ENCODE measurements at regions not wholly inside any gene's neighbourhood (a gene's known extent, or its start where the extent isn't known, plus 50 kb on each side); places are given as distances from the start of the nearest gene placed in this dataset. TPM values are rescaled to one million over a fixed set of nuclear protein-coding genes. Genes with fewer than 3 reads are reported as not detected.

DNA sequence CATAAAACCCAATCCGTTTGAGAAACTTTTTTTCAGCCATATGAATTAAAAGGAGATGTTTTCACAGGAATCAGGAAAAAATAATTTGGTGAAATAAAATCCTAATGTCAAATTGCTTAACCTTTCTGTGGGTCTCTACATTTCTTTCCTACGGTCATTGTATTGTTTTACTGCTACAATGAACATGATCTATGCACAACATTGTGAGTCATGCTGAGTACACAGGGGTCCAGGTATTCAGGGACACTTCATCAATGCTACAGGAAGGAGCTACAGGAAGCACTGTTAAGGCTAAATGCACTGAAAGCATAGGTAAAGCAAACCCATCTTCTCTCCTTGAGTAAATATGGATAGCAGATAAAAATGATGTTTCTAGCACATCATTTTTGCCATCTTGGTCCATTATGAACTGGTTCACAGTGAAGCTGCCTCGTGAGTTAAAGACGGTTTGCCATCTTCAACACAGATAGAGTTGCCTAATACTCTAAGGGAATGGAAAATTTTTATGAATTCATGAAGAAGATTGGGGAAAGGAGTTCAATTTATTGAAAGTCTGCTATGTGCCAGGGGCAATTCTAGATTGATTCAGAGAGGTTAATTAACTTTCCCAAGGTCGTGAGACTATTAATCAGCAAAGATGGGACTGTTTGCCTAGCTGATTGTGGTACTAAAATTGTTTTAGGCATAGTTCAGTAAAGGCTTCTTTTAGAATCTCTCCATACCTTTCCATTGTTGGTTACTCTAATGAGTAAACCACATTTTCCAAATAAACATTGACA is 85.5 kb downstream of the DIRAS2 start:
- no peaks in the 10 kb centered on the region for H3K9me3 ChIP-seq
- intact Hi-C loops (cut with DNase I; ENCODE audit: low total_unique reads): no loop called here
- H3K36me3 ChIP-seq: no peaks in the 10 kb centered on the region
- no peaks in the 10 kb centered on the region for H3K4me1 ChIP-seq
- H3K27me3 ChIP-seq: no peaks in the 10 kb centered on the region
- H3K27ac ChIP-seq: no peak overlapping the region
- TF ChIP-seq, protein P1, sequence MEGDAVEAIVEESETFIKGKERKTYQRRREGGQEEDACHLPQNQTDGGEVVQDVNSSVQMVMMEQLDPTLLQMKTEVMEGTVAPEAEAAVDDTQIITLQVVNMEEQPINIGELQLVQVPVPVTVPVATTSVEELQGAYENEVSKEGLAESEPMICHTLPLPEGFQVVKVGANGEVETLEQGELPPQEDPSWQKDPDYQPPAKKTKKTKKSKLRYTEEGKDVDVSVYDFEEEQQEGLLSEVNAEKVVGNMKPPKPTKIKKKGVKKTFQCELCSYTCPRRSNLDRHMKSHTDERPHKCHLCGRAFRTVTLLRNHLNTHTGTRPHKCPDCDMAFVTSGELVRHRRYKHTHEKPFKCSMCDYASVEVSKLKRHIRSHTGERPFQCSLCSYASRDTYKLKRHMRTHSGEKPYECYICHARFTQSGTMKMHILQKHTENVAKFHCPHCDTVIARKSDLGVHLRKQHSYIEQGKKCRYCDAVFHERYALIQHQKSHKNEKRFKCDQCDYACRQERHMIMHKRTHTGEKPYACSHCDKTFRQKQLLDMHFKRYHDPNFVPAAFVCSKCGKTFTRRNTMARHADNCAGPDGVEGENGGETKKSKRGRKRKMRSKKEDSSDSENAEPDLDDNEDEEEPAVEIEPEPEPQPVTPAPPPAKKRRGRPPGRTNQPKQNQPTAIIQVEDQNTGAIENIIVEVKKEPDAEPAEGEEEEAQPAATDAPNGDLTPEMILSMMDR (IDR thresholded peaks at IDR 0.05): no peak
- TF ChIP-seq POLR2A (IDR thresholded peaks at IDR 0.05): no peak
- no peak overlapping the region for H3K4me3 ChIP-seq
- DNase-seq: no peak

DNA sequence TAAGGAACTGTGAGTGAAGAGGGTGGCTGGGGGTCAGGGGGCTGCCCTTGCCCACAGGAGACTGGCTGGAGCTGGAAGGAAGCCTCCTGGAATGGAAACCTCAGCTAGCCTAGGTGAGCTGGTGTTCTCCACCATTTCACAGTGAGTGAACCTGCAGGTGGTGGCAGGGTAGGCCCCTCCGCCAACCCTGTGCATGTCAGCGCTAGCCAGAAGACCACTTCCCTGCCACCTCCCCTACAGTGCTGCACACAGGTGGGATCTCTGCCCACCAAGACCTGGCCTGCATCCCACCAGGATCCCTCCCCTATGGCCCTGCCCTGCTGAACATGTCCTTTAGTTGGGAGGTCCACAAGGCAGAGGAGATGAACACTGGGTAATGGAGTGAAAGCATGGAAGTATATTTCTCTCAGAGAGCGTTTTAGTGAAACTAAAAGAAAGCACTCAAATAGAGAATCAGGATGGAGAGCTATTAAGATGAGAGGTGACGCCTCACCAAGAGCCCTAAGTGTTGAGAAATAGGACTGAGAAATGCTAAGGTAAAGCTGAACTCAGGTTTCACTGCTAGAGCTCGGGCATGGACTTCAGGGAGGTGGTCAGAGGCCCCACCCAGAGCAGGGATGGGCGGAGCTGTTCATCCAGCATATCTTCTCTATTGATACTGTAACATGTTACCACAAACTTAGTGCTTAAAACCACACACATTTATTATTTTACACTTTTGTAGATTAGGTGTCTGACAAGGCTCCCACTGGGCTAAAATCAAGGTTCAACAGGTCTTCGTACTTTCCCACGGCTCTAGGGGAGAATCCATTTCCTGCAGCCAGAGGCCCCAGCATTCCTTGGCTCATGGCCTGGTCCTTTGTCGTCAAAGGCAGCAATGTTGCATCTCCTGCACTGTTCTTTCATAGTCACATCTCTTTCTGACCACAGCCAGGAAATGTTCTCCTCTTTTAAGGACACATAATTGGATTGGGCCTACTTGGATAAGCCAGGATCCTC is 83.2 kb downstream of the DIRAS2 start:
- H3K36me3 ChIP-seq: no peaks in the 10 kb centered on the region
- intact Hi-C loops (cut with DNase I; ENCODE audit: low total_unique reads): no loop called here
- H3K27ac ChIP-seq: no peak overlapping the region
- TF ChIP-seq POLR2A (IDR thresholded peaks at IDR 0.05): no peak
- TF ChIP-seq, protein P1 (IDR thresholded peaks at IDR 0.05): no peak
- no peaks in the 10 kb centered on the region for H3K27me3 ChIP-seq
- no peaks in the 10 kb centered on the region for H3K9me3 ChIP-seq
- H3K4me3 ChIP-seq: no peak overlapping the region
- no peak for DNase-seq
- H3K4me1 ChIP-seq: no peaks in the 10 kb centered on the region

Small RNA genes lying in the stretch of these regions (microRNA-seq; reads per million reads assigned to microRNA genes)
- gene MIR4290 (ENCODE audit: borderline microRNAs expressed, borderline replicate concordance): not detected

Small RNA genes lying in the stretch of these regions (small RNA-seq; reads per million reads assigned to genes)
- gene AL161629.2 (not detected), gene MIR4290 (not detected)
